ACC112 (cell line): ENCODE measurements at regions not wholly inside any gene's neighbourhood (a gene's known extent, or its start where the extent isn't known, plus 50 kb on each side); places are given as distances from the start of the nearest gene placed in this dataset.

Source experiments
- H2AFZ ChIP-seq: fragments of 200-600 bp; sonication (generic); one replicate; pipeline ENCODE4 v1.6.0; 2017; ENCODE audit warnings: antibody characterized with exemption, low read length; ENCODE audit not compliant: unreplicated experiment
- H3K27ac ChIP-seq: fragments of 200-600 bp; sonication (generic); 2 replicates; pipeline ENCODE4 v1.5.1; 2014; ENCODE audit warnings: low read depth, mild to moderate bottlenecking, antibody characterized with exemption, low read length, moderate library complexity
- H3K27me3 ChIP-seq: fragments of 200-600 bp; sonication (generic); 2 replicates; pipeline ENCODE4 v1.6.1; 2014; ENCODE audit warnings: mild to moderate bottlenecking, antibody characterized with exemption, low read length, moderate library complexity, mixed read lengths; ENCODE audit not compliant: insufficient read depth
- H3K36me3 ChIP-seq: fragments of 200-600 bp; sonication (generic); 2 replicates; pipeline ENCODE4 v1.6.1; 2016; ENCODE audit warnings: mild to moderate bottlenecking, antibody characterized with exemption, low read length, moderate library complexity, mixed read lengths; ENCODE audit not compliant: insufficient read depth
- H3K4me1 ChIP-seq: fragments of 200-600 bp; sonication (generic); one replicate; pipeline ENCODE4 v1.6.1; 2016; ENCODE audit warnings: low read length, mixed read lengths; ENCODE audit not compliant: insufficient read depth, unreplicated experiment, control insufficient read depth
- H3K4me3 ChIP-seq: fragments of 200-600 bp; sonication (generic); 2 replicates; pipeline ENCODE4 v1.5.1; 2014; ENCODE audit warnings: mild to moderate bottlenecking, low read depth, low read length
- H3K79me2 ChIP-seq: fragments of 200-600 bp; sonication (generic); one replicate; pipeline ENCODE4 v1.6.0; 2016; ENCODE audit warnings: low read length; ENCODE audit not compliant: control insufficient read depth, unreplicated experiment, insufficient read depth

DNA sequence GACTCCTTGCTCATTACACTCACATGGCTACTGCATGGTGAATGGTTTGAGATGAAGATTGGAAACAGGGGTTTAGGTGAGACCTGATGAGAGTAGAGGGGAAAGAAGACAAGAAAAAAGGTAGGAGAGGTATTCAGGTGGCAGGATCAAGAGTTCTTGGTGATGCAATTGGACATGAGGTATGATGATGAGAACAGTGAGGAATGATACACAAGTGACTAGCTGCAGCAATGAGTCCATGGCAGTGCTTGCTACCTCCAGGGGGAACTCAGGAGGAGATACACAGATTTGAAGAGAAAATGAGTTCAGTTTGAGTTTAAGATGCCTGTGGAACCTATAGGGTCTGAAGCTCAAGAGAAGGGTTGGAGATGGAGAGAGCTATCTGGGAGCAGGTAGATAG is 62.1 kb upstream of the NFE2L2 start:
- Histone ChIP-seq H3K36me3 (peaks cover 5% of the 10 kb centered on the region; the same call in 1 of the 2 replicates), H3K27ac (no peak overlapping the region), H3K27me3 (no peaks in the 10 kb centered on the region), H3K79me2 (no peaks in the 10 kb centered on the region), H3K4me3 (no peak overlapping the region), H3K4me1 (peaks cover 18% of the 10 kb centered on the region), H2AFZ (no peak overlapping the region)

- peaks cover 21% of the 10 kb centered on the region for H3K4me1 ChIP-seq
- no peaks in the 10 kb centered on the region for H3K27me3 ChIP-seq
- no peak overlapping the region for H3K4me3 ChIP-seq
- H3K79me2 ChIP-seq = no peaks in the 10 kb centered on the region
- peaks cover 5% of the 10 kb centered on the region; the same call in 1 of the 2 replicates for H3K36me3 ChIP-seq
- H2AFZ ChIP-seq = no peak overlapping the region
- H3K27ac ChIP-seq = no peak overlapping the region
Observed at GRCh38 chr2:177327009-177327408, 62.5 kb upstream of the NFE2L2 start.

- Histone ChIP-seq H3K4me3 (no peak overlapping the region), H3K4me1 (peaks cover 26% of the 10 kb centered on the region), H3K79me2 (no peaks in the 10 kb centered on the region), H3K36me3 (peaks cover 2% of the 10 kb centered on the region; the same call in 1 of the 2 replicates), H3K27ac (no peak overlapping the region), H3K27me3 (no peaks in the 10 kb centered on the region), H2AFZ (no peak overlapping the region)
Observed at GRCh38 chr2:177328056-177328455, 63.5 kb upstream of the NFE2L2 start.

GRCh38 chr2:177329064-177329463 is 63.5 kb upstream of the AGPS start:
- Histone ChIP-seq H3K4me1 (peaks cover 26% of the 10 kb centered on the region), H2AFZ (no peak overlapping the region), H3K4me3 (no peak overlapping the region), H3K36me3 (no peaks in the 10 kb centered on the region), H3K27me3 (no peaks in the 10 kb centered on the region), H3K79me2 (no peaks in the 10 kb centered on the region), H3K27ac (no peak overlapping the region)

- Histone ChIP-seq H2AFZ (no peak overlapping the region), H3K27me3 (no peaks in the 10 kb centered on the region), H3K27ac (no peak overlapping the region), H3K4me3 (no peak overlapping the region), H3K36me3 (no peaks in the 10 kb centered on the region), H3K4me1 (peaks cover 31% of the 10 kb centered on the region), H3K79me2 (no peaks in the 10 kb centered on the region)
Observed at GRCh38 chr2:177331466-177331997, 61.0 kb upstream of the AGPS start.

DNA sequence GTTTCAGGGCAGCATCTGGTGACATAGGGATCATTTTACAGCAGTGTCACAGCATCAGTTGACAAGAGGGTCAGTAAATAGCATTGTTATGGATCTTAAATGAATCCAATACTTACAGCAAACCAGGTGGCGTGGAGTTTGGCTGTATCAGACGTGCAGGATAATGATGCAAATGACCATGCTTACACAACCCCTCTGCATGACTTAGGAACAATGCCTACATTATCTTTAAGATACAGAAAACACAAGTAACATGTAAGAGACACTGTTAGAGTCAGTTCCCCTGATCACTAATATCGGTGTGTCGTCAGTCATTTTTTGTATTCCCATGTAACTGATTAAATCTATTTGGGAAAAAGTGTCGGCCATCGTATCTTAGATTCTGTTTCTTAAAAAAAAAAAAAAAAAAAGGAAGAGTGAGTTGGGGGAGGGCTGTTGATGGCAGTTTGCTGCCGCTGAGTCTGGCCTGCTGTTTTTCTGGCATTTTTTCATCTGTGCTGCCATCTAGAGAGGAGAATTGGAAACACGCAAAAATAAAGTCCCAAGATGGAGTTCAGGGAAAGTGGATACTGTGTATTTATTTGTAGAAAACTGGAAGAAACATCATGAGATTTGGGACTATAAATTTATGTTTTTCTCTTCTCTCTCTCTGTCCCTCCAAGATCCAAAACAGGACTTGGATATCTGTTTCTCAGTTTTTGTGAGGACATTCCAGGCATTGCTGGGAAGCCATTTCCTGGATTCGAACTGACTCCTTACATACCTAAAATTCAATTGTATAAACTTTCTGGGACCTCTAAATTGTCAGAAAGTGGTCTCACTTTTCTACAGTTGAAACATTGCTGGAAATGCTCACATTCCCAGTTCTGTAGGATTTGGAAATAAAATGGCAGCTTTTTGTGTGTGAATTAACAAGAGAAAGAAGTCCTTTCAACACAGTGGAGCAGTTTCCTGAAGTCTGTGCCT is 60.3 kb upstream of the AGPS start:
- H3K27me3 ChIP-seq = no peaks in the 10 kb centered on the region
- no peaks in the 10 kb centered on the region for H3K36me3 ChIP-seq
- no peaks in the 10 kb centered on the region for H3K79me2 ChIP-seq
- H3K4me1 ChIP-seq = peaks cover 31% of the 10 kb centered on the region
- 0 out of 2 replicates have a peak overlapping the region, but pooled peaks have one; percentile 12 for H3K27ac ChIP-seq
- peak overlapping the region; percentile 79 for H2AFZ ChIP-seq
- no peak overlapping the region for H3K4me3 ChIP-seq

GRCh38 chr2:177332992-177333388 is 59.6 kb upstream of the AGPS start:
- Histone ChIP-seq H3K4me1 (peaks cover 31% of the 10 kb centered on the region), H3K4me3 (no peak overlapping the region), H3K27me3 (no peaks in the 10 kb centered on the region), H3K36me3 (no peaks in the 10 kb centered on the region), H3K79me2 (no peaks in the 10 kb centered on the region), H2AFZ (peak overlapping the region; percentile 79), H3K27ac (no peak overlapping the region)

GRCh38 chr2:177334940-177335543 is 57.5 kb upstream of the AGPS start:
- H3K27me3 ChIP-seq = no peaks in the 10 kb centered on the region
- H3K4me1 ChIP-seq = peaks cover 33% of the 10 kb centered on the region
- no peak overlapping the region for H2AFZ ChIP-seq
- H3K27ac ChIP-seq = no peak overlapping the region
- no peak overlapping the region for H3K4me3 ChIP-seq
- no peaks in the 10 kb centered on the region for H3K79me2 ChIP-seq
- no peaks in the 10 kb centered on the region for H3K36me3 ChIP-seq

- Histone ChIP-seq H3K4me3 (no peak overlapping the region), H3K36me3 (no peaks in the 10 kb centered on the region), H2AFZ (peak overlapping the region; percentile 45), H3K27me3 (no peaks in the 10 kb centered on the region), H3K27ac (peak overlapping the region; percentile 36; the same call in 1 of the 2 replicates), H3K4me1 (peaks cover 30% of the 10 kb centered on the region), H3K79me2 (no peaks in the 10 kb centered on the region)
Observed at GRCh38 chr2:177335917-177336450, 56.6 kb upstream of the AGPS start.

- H3K27ac ChIP-seq = peak overlapping the region; percentile 81
- no peaks in the 10 kb centered on the region for H3K36me3 ChIP-seq
- H3K79me2 ChIP-seq = no peaks in the 10 kb centered on the region
- no peaks in the 10 kb centered on the region for H3K27me3 ChIP-seq
- H3K4me1 ChIP-seq = peaks cover 22% of the 10 kb centered on the region
- H2AFZ ChIP-seq = no peak overlapping the region
- no peak overlapping the region for H3K4me3 ChIP-seq
Observed at GRCh38 chr2:177338177-177338721, 54.3 kb upstream of the AGPS start.
